OCI-LY3 (cell line): ENCODE measurements at regions not wholly inside any gene's neighbourhood (a gene's known extent, or its start where the extent isn't known, plus 50 kb on each side); places are given as distances from the start of the nearest gene placed in this dataset.

Experiments
- H2AFZ ChIP-seq: fragments of 200-600, 300-600 bp; shearing (Covaris generic); 2 replicates; pipeline ENCODE4 v1.6.0; 2014; ENCODE audit warnings: antibody characterized with exemption, low read depth, low read length
- H3K27ac ChIP-seq: fragments of 200-600, 300-600 bp; sonication (generic); 2 replicates; pipeline ENCODE4 v1.5.1; 2014; ENCODE audit warnings: mild to moderate bottlenecking, low read length, moderate library complexity, mixed read lengths
- H3K27me3 ChIP-seq: fragments of 200-600, 300-600 bp; sonication (generic); 2 replicates; pipeline ENCODE4 v1.6.1; 2014; ENCODE audit warnings: low read depth, low read length, mixed read lengths
- H3K36me3 ChIP-seq: fragments of 200-600, 300-600 bp; sonication (generic); replicated peaks from 2 replicates; pipeline ENCODE3; 2014; ENCODE audit warnings: low read depth, low read length, mixed read lengths
- H3K4me1 ChIP-seq: fragments of 300-600, 200-600 bp; sonication (generic); 2 replicates; pipeline ENCODE4 v1.6.1; 2014; ENCODE audit warnings: low read length, mixed read lengths
- H3K4me2 ChIP-seq: fragments of 200-600, 300-600 bp; sonication (generic); 2 replicates; pipeline ENCODE4 v1.6.1; 2014; ENCODE audit warnings: low read length, mixed read lengths
- H3K4me3 ChIP-seq: fragments of 300-600, 200-600 bp; sonication (generic); 2 replicates; pipeline ENCODE4 v1.5.1; 2014; ENCODE audit warnings: antibody characterized with exemption, mild to moderate bottlenecking, low read length, moderate library complexity
- H3K79me2 ChIP-seq: fragments of 300-600, 200-600 bp; shearing (Covaris generic); 2 replicates; pipeline ENCODE4 v1.6.1; 2014; ENCODE audit warnings: mild to moderate bottlenecking, low read length, mixed read lengths
- H3K9ac ChIP-seq: fragments of 300-600, 200-600 bp; shearing (Covaris generic); 2 replicates; pipeline ENCODE4 v1.6.0; 2014; ENCODE audit warnings: mild to moderate bottlenecking, low read length, moderate library complexity
- H3K9me3 ChIP-seq: fragments of 200-600, 300-600 bp; shearing (Covaris generic); 2 replicates; pipeline ENCODE4 v1.6.1; 2014; ENCODE audit warnings: low read length, mixed read lengths; ENCODE audit not compliant: insufficient read depth
- H4K20me1 ChIP-seq: fragments of 200-600, 300-600 bp; sonication (generic); 2 replicates; pipeline ENCODE4 v1.6.1; 2016; ENCODE audit warnings: low read length, mixed read lengths; ENCODE audit not compliant: insufficient read depth
- EZH2phosphoT487 ChIP-seq: fragments of 200-600 bp; shearing (Covaris generic); IDR thresholded peaks from 2 replicates; pipeline ENCODE4 v1.6.1; 2018; ENCODE audit warnings: antibody characterized with exemption, mixed run types, low read depth
- TF ChIP-seq, protein P1 (sequence below): fragments of 200-600, 300-600 bp; sonication (generic); IDR thresholded peaks from 2 replicates; pipeline ENCODE4 v1.5.1; 2014; ENCODE audit warnings: antibody characterized with exemption, low read length, low read depth

GRCh38 chr13:53151336-53152056 lies 122.9 kb downstream of the OLFM4 start:
- Histone ChIP-seq H3K79me2 (no peaks in the 10 kb centered on the region), H2AFZ (no peak overlapping the region), H3K36me3 (no peaks in the 10 kb centered on the region), H4K20me1 (no peaks in the 10 kb centered on the region), H3K27ac (no peak overlapping the region), H3K9me3 (no peaks in the 10 kb centered on the region), H3K4me1 (no peaks in the 10 kb centered on the region), H3K27me3 (peaks cover 9% of the 10 kb centered on the region; the same call in 1 of the 2 replicates), H3K4me2 (peak overlapping the region; percentile 39), H3K4me3 (no peak overlapping the region), H3K9ac (no peak overlapping the region)
- TF ChIP-seq EZH2phosphoT487: no peak
- TF ChIP-seq, protein P1, sequence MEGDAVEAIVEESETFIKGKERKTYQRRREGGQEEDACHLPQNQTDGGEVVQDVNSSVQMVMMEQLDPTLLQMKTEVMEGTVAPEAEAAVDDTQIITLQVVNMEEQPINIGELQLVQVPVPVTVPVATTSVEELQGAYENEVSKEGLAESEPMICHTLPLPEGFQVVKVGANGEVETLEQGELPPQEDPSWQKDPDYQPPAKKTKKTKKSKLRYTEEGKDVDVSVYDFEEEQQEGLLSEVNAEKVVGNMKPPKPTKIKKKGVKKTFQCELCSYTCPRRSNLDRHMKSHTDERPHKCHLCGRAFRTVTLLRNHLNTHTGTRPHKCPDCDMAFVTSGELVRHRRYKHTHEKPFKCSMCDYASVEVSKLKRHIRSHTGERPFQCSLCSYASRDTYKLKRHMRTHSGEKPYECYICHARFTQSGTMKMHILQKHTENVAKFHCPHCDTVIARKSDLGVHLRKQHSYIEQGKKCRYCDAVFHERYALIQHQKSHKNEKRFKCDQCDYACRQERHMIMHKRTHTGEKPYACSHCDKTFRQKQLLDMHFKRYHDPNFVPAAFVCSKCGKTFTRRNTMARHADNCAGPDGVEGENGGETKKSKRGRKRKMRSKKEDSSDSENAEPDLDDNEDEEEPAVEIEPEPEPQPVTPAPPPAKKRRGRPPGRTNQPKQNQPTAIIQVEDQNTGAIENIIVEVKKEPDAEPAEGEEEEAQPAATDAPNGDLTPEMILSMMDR: peak; percentile 98

DNA sequence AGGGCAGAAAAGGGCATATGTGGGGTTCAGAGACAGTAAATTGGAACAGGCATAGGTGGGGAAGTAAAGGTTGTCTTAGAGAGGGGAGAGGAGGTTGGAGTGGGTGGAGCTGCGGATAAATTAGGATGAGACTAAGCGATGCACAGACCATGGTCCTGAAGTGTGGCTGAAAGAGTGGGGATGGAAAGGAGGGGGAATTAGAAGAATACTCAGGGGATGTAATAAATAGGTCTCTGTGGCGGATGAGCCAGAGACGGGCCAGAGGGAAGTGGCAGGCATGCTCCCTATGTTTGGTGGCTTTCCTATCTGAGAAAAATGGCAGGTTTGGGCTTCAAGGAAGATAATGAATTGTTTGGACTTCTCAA lies 123.4 kb downstream of the OLFM4 start:
- H3K4me1 ChIP-seq: no peaks in the 10 kb centered on the region
- peaks cover 2% of the 10 kb centered on the region; the same call in 1 of the 2 replicates for H3K9me3 ChIP-seq
- H3K9ac ChIP-seq: no peak overlapping the region
- no peak for TF ChIP-seq EZH2phosphoT487
- TF ChIP-seq, protein P1: peak; percentile 3; the same call in 1 of the 2 replicates
- no peaks in the 10 kb centered on the region for H3K36me3 ChIP-seq
- peak overlapping the region; percentile 39; the same call in 1 of the 2 replicates for H3K4me2 ChIP-seq
- peaks cover 9% of the 10 kb centered on the region; the same call in 1 of the 2 replicates for H3K27me3 ChIP-seq
- H4K20me1 ChIP-seq: no peaks in the 10 kb centered on the region
- no peak overlapping the region for H3K27ac ChIP-seq
- no peak overlapping the region for H3K4me3 ChIP-seq
- H2AFZ ChIP-seq: no peak overlapping the region
- no peaks in the 10 kb centered on the region for H3K79me2 ChIP-seq

- no peak overlapping the region for H3K4me3 ChIP-seq
- no peak overlapping the region for H2AFZ ChIP-seq
- H4K20me1 ChIP-seq: no peaks in the 10 kb centered on the region
- TF ChIP-seq EZH2phosphoT487: no peak
- TF ChIP-seq, protein P1: no peak
- peaks cover 7% of the 10 kb centered on the region for H3K4me1 ChIP-seq
- H3K4me2 ChIP-seq: no peak overlapping the region
- H3K36me3 ChIP-seq: no peaks in the 10 kb centered on the region
- H3K9ac ChIP-seq: no peak overlapping the region
- peaks cover 9% of the 10 kb centered on the region; the same call in 1 of the 2 replicates for H3K27me3 ChIP-seq
- H3K79me2 ChIP-seq: no peaks in the 10 kb centered on the region
- H3K9me3 ChIP-seq: peaks cover 9% of the 10 kb centered on the region
- H3K27ac ChIP-seq: no peak overlapping the region
Measured at GRCh38 chr13:53158201-53158600, 129.6 kb downstream of the OLFM4 start.

- Histone ChIP-seq H2AFZ (no peak overlapping the region), H3K79me2 (no peaks in the 10 kb centered on the region), H3K4me2 (no peak overlapping the region), H3K27me3 (peaks cover 4% of the 10 kb centered on the region; the same call in 1 of the 2 replicates), H3K36me3 (no peaks in the 10 kb centered on the region), H3K4me3 (no peak overlapping the region), H3K4me1 (peaks cover 7% of the 10 kb centered on the region), H3K9me3 (peaks cover 9% of the 10 kb centered on the region), H3K27ac (no peak overlapping the region), H3K9ac (no peak overlapping the region), H4K20me1 (no peaks in the 10 kb centered on the region)
- TF ChIP-seq, protein P1: no peak
- TF ChIP-seq EZH2phosphoT487: no peak
Measured at GRCh38 chr13:53159431-53159830, 130.8 kb downstream of the OLFM4 start.
